GM19025 (cell line): ENCODE measurements at regions not wholly inside any gene's neighbourhood (a gene's known extent, or its start where the extent isn't known, plus 50 kb on each side); places are given as distances from the start of the nearest gene placed in this dataset.
"Not testable (repeated sequence)": the region's sequence is repeated elsewhere in the genome, so short reads cannot be mapped to it uniquely, and the experiment has no call there.

Experiments
- ATAC-seq: cut with Tn5 transposase; IDR thresholded peaks from one replicate; pipeline ENCODE4 v1.9.1; 2021; ENCODE audit warnings: mild to moderate bottlenecking, low read depth, moderate library complexity; ENCODE audit not compliant: unreplicated experiment

GRCh38 chr4:27913738-27914137, 1053.1 kb downstream of the STIM2 start:
- ATAC-seq, result no peak

GRCh38 chr4:27915822-27916221, 1055.2 kb downstream of the STIM2 start:
- ATAC-seq, result no peak

- no peak for ATAC-seq
Observed at GRCh38 chr4:27916452-27917184, 1056.0 kb downstream of the STIM2 start.

DNA sequence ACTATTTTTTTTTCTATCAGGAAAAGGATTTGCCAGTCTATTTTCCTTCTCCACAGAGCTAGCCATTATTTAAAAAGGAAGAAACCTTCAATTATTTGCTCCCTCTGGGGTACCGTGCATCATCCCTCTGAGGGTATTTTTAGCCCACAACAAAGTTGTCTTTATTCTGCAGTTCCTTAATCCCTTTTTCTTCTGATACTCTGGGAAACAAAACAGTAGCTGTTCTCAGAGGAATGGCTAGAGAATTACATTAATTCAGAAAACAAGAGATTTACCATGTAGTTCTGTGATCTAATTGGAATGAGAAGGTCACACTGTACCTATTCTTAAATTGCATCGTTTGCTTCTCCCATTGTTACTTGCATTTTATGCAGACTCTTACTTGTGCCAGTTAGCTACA, 1056.7 kb downstream of the STIM2 start:
- no peak for ATAC-seq

DNA sequence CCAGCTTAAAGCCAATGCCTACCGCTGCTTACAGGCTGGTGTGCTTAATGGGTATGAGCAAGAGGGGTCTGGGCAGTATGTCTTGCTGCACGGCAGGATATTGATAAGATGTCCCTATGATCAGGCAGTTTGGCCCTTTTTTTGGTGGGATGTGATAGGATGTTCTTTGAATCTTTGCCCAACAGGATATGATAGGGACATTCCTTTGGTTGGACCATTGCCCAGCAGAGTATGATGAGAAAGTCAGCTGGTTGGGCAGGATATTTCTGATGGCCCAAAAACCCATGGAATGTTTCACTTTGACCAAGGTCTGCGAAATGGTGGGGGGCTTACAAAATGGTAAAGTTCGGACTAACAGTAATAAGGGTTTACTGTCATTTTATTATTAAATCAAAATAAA, 1060.6 kb downstream of the STIM2 start:
- ATAC-seq, result no peak

- no peak for ATAC-seq
Observed at GRCh38 chr4:27928761-27929540, 1068.3 kb downstream of the STIM2 start.

DNA sequence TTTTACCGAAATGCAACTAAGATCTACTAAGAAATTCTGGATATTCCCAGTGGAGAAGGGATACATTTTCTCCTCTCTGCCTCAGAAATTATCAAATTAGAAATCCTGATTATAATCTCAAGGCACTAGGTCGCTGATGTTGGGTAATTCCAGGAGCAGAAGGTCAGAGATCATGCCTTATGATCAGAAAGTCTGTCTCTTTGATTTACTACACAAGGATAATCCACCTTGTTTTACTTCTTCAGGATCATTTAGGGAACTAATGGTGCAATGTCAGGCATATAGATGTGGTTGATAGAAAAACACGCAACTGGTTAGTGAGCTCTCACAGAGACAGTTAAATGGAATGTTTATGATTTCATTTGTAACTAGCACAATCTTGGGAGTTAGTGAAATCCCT, 1069.7 kb downstream of the STIM2 start:
- no peak for ATAC-seq

- ATAC-seq, result no peak
Observed at GRCh38 chr4:27930976-27931375, 1070.3 kb downstream of the STIM2 start.

DNA sequence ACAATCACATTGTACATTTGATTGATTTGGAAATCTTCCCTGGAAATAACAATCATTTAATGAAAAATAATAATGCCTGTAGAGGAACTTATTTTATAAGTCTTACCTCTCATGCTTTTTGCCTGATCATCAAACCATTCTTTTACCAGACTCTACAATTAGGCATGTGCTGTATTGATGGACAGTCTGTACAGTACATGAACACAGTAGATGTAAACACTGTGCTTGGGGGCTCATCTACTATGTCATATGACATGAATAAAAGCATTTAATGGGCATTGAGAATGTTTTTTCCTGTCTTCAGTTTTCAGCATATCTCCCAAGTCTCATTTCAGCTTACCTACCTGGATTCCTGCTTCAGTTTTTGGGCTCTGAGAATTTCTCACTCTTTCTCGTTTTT, 1070.9 kb downstream of the STIM2 start:
- no peak for ATAC-seq

DNA sequence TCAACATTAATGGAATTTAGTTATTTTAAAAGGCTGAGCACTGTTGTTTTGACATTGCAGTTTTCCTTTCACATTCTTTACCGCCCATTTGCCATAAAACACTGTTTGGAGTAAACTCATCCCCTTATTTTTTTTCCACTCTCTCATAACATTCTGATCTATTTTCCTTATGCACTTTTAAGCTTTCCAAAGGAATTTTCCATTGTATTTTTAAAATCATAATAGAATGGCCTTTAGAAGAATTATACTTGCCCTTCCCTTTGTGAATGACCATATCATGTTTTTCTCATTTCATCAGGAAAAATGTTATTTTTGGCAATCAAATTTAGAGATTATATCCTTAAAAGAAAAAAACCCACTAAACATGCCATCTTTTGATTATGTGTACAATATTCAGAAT, 1074.2 kb downstream of the STIM2 start:
- no peak for ATAC-seq

DNA sequence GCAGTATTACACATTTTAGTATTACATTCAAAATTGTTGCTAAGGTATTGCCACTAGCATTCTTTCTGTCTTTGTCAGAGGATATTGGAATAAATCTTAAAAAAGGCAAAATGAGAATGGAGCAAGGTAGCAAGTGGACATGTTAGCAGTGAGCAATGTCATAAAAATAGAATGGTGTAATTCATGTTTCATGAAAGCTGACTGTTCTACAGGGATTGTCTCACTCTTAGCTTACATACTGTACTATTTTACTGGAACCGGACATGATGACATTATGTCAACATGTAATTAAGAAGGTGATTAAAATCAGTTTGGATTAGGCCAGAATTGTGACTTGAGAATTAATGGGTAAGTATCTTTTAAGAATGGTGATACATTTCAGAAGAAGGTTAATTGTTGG, 1086.2 kb downstream of the STIM2 start:
- no peak for ATAC-seq

- no peak for ATAC-seq
Observed at GRCh38 chr4:27947302-27947701, 1086.7 kb downstream of the STIM2 start.

DNA sequence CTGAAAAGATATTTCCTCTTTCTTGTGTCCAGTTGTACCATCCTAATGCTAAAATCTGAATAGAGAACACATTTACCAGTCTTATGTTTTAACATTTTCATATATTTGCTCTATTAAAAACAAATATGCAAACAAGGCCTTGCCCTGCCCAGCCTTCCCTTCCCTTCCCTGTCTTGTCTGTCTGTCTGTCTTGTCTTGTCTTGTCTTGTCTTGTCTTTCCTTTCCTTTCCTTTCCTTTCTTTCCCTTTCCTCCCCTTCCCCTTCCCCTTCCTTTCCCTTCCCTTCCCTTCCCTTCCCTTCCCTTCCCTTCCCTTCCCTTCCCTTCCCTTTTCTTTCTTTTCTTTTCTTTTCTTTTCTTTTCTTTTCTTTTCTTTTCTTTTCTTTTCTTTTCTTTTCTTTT, 1103.5 kb downstream of the STIM2 start:
- ATAC-seq, result no peak

DNA sequence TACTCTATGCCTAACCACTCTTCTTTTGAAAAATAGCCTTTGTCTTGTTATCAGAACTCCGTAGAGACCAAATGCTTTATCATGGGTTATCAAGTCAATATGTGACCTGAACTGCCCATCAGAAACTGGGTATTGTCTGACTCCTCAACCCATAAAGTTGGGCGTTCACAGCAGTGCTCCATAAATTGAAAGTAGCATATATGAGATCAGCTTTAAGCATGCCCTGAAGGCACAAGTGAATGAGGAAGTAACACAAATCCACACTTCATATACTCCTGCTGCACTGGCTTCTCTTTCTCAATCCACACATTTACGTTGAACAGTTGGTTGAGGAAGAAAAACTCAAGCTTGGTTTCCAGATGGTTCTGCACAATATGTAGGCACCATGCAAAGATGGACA, 1106.0 kb downstream of the STIM2 start:
- no peak for ATAC-seq

- no peak for ATAC-seq
Observed at GRCh38 chr4:27973056-27973455, 1112.4 kb downstream of the STIM2 start.

DNA sequence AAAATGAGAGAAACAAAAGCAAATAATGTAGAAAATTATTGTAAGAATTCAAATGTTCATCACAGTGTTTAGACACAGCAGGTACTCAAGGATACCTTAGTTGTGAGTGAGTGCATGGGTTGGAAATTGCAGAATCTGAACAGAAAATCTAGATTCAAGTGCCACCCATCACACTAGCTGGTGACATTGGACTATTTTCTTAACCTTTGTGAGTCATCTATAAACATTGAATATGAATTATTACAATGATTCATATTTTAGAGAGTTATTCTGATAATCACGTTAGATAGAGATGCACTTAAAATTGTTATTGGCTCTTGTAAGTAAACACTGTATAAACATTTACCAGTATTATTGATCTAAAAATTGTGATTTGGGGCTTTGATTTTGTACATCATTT, 1113.1 kb downstream of the STIM2 start:
- no peak for ATAC-seq

DNA sequence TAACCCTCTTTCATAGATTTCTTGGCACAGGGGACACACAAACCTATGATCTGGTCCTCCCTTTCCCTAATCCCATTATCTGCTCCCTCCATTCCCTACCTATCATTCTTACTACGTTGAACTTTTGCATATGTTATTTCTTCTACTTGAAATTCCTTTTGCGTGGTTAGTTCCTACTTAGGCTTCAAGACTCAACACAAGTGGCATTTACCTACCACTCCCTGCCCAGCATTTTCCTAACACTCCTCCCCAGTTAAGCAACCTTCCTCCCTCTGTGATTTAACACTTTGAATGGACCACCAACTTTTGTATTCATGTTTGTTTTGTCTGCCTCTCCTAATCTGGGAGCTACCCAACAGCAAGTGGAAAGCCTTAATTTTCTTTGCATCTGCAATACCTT, 1113.7 kb downstream of the STIM2 start:
- ATAC-seq, result no peak

DNA sequence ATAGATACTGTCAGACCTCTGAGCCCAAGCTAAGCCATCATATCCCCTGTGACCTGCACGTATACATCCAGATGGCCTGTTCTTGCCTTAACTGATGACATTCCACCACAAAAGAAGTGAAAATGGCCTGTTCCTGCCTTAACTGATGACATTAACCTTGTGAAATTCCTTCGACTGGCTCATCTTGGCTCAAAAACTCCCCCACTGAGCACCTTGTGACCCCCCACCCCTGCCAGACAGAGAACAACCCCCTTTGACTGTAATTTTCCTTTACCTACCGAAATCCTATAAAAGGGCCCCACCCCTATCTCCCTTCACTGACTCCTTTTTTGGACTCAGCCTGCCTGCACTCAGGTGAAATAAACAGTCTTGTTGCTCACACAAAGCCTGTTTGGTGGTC, 1114.2 kb downstream of the STIM2 start:
- ATAC-seq, result not testable (repeated sequence)

DNA sequence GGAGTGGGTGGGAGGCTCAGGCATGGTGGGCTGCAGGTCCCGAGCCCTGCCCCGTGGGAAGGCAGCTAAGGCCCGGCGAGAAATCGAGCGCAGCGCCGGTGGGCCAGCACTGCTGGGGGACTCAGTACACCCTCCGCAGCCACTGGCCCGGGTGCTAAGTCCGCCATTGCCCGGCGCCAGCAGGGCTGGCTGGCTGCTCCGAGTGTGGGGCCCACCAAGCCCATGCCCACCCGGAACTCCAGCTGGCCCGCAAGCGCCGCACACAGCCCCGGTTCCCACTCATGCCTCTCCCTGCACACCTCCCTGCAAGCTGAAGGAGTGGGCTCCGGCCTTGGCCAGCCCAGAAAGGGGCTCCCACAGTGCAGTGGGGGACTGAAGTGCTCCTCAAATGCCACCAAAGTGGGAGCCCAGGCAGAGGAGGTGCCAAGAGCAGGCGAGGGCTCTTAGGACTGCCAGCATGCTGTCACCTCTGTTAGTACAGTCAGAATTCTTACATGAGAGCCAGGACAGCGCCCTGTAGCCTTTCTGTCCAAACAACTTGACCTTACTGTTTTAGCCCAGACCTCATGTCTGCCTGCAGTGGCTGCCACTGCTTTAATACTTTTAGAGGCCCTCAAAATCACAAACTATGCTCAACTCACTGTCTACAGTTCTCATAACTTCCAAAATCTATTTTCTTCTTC, 1117.9 kb downstream of the STIM2 start:
- ATAC-seq, result not testable (repeated sequence)

DNA sequence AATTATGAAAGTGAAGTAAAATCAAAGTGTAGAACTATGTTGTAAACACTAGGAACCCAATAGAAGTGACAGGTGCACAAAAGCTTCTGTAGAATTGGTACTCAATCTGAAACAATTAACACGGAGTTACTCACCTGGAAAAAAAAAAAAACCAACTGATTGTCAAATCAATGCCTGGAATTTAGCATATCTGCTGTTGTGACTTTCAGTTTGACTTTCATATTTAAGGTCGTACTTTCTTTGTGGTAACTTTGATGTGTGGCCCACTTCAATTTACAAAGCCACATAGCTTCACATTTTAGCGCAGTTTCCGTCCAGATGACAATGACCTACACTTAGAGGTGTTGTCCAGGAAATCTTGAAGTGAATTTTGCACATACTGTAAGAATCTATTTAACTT, 1124.9 kb downstream of the STIM2 start:
- no peak for ATAC-seq

DNA sequence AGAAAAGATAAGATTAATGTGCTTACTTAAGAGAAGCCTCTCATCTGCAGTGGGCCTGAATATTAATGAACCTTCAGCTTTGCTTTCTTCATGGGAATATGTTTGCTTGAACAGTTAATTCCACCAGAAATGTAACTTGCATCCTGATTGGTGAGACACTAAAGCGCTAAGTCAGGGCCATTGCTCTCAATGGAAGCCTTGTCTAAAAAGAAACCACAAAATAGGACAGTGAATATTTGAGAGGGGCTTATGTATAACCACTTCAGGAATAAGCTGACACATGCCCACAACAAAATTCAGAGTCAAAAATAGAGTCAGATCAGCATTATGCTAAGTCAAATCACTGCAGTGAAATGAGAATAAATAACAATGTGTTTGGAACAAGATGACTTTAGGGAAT, 1125.8 kb downstream of the STIM2 start:
- ATAC-seq, result no peak

DNA sequence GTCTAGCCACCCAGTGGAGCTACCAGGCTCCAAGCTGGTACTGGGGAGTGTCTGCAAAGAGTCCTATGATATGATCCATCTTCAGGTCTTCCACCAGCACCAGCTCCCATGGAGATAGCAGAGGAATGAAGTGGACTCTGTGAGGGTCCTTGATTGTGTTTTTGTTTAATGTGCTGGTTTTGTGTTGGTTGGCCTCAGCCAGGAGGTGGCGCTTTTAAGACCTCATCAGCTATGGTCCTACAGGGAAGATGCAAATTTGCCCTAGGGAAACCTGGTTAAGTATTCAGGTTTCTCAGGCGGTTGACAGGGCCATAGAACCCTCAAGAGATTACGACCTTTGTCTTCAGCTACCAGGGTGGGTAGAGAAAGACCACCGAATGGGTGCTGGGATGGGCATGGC, 1141.1 kb downstream of the STIM2 start:
- no peak for ATAC-seq
